VCaP (cell line): ENCODE measurements at regions not wholly inside any gene's neighbourhood (a gene's known extent, or its start where the extent isn't known, plus 50 kb on each side); places are given as distances from the start of the nearest gene placed in this dataset.
A peak's percentile ranks its signal among the peaks of the same experiment; 100 is the strongest.

Source experiments
- H3K27ac ChIP-seq: fragments of 450-650 bp; 2 replicates; pipeline ENCODE4 v1.5.1; 2017
- TF ChIP-seq, protein P1 (sequence below): fragments of 450-650 bp; conservative IDR thresholded peaks from 2 replicates; pipeline ENCODE4 v1.5.1; 2017; ENCODE audit warnings: mild to moderate bottlenecking, moderate library complexity

DNA sequence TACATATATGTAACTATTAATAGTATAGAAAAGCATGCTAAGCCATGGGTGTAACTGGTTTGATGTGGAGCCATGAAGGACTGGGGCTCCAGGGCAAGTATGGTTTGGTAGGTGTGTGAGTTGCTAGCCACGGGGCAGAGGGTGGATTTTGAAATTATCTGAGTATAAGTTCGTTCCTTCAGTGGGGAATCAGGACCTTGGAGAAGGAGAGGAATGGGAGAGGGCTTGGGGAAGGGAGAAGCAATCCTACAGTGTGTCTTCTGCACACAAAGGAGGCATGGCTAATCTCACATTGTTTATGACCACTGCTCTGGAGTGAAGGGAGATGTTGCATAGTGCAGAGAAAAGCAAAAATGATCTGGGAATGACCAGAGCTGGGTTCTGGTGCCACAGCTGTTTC, 127.8 kb upstream of the CADM1 start:
- no peak overlapping the region for H3K27ac ChIP-seq
- TF ChIP-seq, protein P1, sequence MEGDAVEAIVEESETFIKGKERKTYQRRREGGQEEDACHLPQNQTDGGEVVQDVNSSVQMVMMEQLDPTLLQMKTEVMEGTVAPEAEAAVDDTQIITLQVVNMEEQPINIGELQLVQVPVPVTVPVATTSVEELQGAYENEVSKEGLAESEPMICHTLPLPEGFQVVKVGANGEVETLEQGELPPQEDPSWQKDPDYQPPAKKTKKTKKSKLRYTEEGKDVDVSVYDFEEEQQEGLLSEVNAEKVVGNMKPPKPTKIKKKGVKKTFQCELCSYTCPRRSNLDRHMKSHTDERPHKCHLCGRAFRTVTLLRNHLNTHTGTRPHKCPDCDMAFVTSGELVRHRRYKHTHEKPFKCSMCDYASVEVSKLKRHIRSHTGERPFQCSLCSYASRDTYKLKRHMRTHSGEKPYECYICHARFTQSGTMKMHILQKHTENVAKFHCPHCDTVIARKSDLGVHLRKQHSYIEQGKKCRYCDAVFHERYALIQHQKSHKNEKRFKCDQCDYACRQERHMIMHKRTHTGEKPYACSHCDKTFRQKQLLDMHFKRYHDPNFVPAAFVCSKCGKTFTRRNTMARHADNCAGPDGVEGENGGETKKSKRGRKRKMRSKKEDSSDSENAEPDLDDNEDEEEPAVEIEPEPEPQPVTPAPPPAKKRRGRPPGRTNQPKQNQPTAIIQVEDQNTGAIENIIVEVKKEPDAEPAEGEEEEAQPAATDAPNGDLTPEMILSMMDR: no peak

DNA sequence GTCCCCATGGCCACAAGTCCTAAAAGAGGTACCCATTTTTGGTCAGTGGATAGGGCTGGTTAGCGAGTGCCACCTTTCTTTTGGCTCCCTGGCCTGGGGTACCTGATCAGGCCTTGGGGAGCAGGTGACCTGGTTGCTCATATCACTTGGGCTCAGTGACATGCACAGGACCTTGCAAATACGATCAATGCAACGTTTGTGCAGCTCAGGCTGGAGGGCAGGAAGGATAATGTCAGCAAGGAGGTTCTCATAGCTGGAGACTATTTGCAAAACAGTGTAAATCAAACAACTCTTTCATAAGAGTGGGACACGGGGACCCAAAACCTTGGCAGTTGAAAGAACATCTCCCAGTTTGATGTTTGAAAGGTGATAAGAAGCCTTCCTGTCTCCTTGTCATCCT, 127.4 kb upstream of the CADM1 start:
- H3K27ac ChIP-seq: no peak overlapping the region
- TF ChIP-seq, protein P1: no peak

DNA sequence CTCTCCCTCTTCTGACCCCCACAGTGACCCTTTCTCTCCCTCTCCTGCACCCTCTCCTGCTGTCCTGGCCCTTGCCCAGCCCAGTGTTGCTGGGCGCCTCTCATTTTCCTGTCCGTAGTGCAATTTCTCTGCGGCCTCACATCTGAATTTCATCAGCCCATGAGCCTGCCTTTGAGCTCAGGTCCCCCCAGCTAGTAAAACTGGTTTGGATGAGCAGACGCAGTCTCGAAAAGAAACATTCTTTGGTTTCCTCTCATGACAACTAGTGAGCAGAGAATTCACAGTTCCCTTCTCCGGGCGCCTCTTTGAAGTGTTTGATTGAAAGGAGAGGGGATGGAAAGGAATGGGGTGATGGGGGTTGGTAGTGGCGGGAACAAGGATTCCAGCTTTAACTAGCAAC, 126.0 kb upstream of the CADM1 start:
- TF ChIP-seq, protein P1: no peak
- no peak overlapping the region for H3K27ac ChIP-seq

DNA sequence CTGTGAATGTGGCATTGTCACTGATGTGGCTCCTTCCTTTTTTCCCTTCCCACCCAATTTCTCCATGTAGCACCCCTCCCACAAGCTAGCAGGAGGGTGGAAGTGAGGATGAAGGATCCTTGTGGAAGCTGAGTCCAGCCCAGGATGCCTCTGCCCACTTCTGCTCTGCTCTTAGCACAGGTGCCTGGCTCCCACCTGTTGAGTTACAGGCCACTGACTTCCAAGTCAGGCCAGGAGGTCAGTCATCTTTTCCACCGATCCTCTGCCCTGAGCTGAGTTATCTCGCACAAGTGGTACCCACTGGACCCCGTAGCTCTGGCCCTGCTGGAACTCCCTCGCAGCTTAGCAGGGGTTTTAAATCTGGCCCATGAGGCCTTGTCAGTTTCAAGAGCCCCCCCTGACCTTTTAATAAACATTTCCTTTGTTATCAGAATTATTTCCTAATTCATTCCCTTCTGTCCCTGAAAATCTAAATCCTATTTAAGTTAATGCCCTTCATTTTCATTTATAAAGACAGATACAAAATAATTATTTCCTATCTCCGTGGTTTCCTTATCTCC, 125.3 kb upstream of the CADM1 start:
- no peak overlapping the region for H3K27ac ChIP-seq
- TF ChIP-seq, protein P1: no peak

DNA sequence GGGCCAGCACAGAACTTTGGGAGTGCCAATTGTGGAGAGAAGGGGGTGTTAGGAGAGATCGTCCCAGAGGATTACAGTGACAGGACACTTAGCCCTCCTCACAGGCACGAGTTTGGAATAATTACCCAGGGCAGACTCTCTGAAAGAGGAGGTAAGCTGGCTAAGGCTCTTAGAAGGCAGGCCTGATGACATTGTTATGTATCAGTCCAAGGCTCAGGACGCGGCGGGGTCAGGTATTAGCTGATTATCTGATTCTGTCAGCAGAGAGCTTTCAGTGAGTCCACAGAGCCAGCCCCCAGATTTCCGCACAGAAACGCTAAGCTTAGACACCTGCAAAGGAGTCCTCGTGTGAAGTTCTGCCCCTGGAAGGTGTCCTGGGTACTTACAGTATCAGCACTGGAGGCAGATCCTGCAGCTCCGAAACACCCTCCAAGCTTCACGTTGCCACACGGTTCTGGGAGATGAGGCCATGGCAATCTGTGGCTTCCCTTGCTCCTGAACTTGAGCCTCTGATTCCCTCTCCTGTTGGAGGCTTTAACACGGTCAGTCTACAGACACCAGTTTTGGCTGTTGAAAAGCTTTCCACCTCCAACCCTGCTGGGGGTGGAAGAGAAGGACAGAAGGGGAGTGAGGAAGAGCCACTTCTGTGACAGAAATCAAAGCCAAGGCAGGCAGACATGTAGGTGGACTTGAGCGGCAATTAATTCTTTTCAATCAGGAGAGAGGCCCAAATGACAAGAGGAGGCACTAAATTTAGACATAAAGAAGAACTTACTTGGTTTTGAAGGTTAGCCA, 123.6 kb upstream of the CADM1 start:
- no peak overlapping the region for H3K27ac ChIP-seq
- TF ChIP-seq, protein P1: no peak

DNA sequence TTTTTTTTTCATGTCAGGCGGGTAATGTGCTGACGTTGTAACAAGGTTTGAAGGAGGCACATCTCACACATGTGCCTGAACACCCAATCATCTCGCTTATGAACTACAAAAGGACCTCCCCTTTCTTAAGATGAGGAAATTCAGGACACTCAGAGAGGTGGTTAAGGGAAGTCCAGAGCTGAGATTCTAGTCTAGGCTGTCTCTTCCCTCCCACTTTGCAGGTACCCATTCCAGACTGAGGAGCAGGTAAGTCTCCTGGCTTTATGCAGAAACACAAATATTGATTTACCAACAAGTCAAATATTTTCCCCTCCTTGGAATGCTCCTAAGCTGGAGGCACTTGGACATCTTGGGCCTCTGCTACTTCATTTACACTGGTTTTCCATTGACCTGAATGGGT, 122.9 kb upstream of the CADM1 start:
- TF ChIP-seq, protein P1: no peak
- no peak overlapping the region for H3K27ac ChIP-seq

DNA sequence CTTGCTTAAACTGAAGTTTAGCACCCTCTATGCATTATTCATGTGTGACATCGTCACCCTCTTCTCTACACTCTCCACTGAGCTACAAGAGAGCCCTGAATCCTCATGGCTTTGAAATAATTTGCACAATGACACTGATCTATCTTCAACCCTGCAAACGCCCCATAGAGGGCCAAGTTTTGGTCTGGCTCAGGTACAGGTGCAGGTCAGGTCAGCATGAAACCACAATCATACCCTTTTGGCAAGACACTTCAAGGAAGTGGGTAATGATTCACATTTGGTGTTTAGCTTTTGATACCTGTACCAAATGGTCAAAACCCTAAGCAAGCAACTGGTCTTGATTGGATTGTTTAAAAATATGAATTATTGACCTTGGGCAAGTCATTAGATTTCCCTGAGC, 122.2 kb upstream of the CADM1 start:
- peak overlapping the region; percentile 54 for H3K27ac ChIP-seq
- TF ChIP-seq, protein P1: no peak
